ENCODE measurements at regions not wholly inside any gene's neighbourhood (a gene's known extent, or its start where the extent isn't known, plus 50 kb on each side); places are given as distances from the start of the nearest gene placed in this dataset.

- Histone ChIP-seq H3K27me3 (no peaks in the 10 kb centered on the region), H3K27ac (no peak overlapping the region), H3K36me3 (no peaks in the 10 kb centered on the region), H3K4me1 (no peaks in the 10 kb centered on the region), H3K4me3 (no peak overlapping the region), H3K9me3 (no peaks in the 10 kb centered on the region)
- DNase-seq, result no peak
- TF ChIP-seq CTCF (IDR thresholded peaks at IDR 0.05) (no peak), POLR2A (IDR thresholded peaks at IDR 0.05) (no peak)
Measured at GRCh38 chr12:126157575-126157966, 1092.3 kb downstream of the AACS start.

GRCh38 chr12:126159139-126159538 is 1093.9 kb downstream of the AACS start:
- DNase-seq, result no peak
- H3K27me3 ChIP-seq, result no peaks in the 10 kb centered on the region
- no peaks in the 10 kb centered on the region for H3K4me1 ChIP-seq
- TF ChIP-seq CTCF (IDR thresholded peaks at IDR 0.05), result no peak
- no peak overlapping the region for H3K4me3 ChIP-seq
- no peak overlapping the region for H3K27ac ChIP-seq
- no peaks in the 10 kb centered on the region for H3K36me3 ChIP-seq
- no peaks in the 10 kb centered on the region for H3K9me3 ChIP-seq

GRCh38 chr12:126160912-126161311 is 1095.7 kb downstream of the AACS start:
- no peak overlapping the region for H3K27ac ChIP-seq
- DNase-seq, result no peak
- no peak overlapping the region for H3K4me3 ChIP-seq
- no peaks in the 10 kb centered on the region for H3K36me3 ChIP-seq
- H3K4me1 ChIP-seq, result no peaks in the 10 kb centered on the region
- no peaks in the 10 kb centered on the region for H3K27me3 ChIP-seq
- no peak for TF ChIP-seq POLR2A (IDR thresholded peaks at IDR 0.05)
- no peak for TF ChIP-seq CTCF (IDR thresholded peaks at IDR 0.05)
- H3K9me3 ChIP-seq, result no peaks in the 10 kb centered on the region

GRCh38 chr12:126163984-126164383 is 1098.7 kb downstream of the AACS start:
- Histone ChIP-seq H3K27ac (no peak overlapping the region), H3K27me3 (no peaks in the 10 kb centered on the region), H3K4me3 (no peak overlapping the region), H3K4me1 (no peaks in the 10 kb centered on the region), H3K9me3 (no peaks in the 10 kb centered on the region), H3K36me3 (no peaks in the 10 kb centered on the region)
- TF ChIP-seq POLR2A (IDR thresholded peaks at IDR 0.05) (no peak), CTCF (IDR thresholded peaks at IDR 0.05) (no peak)
- DNase-seq, result no peak

GRCh38 chr12:126171937-126172559 is 1106.8 kb downstream of the AACS start:
- no peak for TF ChIP-seq CTCF (IDR thresholded peaks at IDR 0.05)
- TF ChIP-seq POLR2A (IDR thresholded peaks at IDR 0.05), result no peak
- no peak overlapping the region for H3K27ac ChIP-seq
- no peaks in the 10 kb centered on the region for H3K36me3 ChIP-seq
- no peaks in the 10 kb centered on the region for H3K27me3 ChIP-seq
- no peaks in the 10 kb centered on the region for H3K9me3 ChIP-seq
- H3K4me3 ChIP-seq, result no peak overlapping the region
- no peaks in the 10 kb centered on the region for H3K4me1 ChIP-seq
- no peak for DNase-seq
